CD4-positive, alpha-beta T cell treated with Interleukin-4 for 1 hour (primary cell): ENCODE measurements at regions not wholly inside any gene's neighbourhood (a gene's known extent, or its start where the extent isn't known, plus 50 kb on each side); places are given as distances from the start of the nearest gene placed in this dataset.

ENCODE experiments used
- DNase-seq, 2 donors: peaks; one replicate each; pipeline ENCODE4 v3.0.0-alpha.2; 2020 to 2022

DNA sequence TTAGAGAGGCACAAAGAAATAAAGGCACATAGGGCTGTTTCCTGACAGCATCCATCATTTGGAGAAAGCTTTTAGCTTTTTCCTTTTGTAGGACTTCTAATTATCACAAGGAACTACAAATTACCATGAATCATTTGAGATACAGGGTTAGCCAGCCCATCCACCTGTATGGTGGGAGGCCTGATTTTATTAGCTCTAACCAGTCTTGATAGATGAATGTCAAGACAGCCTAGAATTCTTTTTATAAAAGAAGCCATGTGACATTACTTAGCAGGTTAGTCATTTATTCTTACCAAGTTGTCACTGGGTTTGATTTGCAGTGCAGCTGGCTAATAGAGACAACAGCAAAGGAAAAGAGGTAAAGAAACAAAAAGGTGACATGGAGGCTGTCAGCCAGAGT, 618.1 kb downstream of the ZNF385D start:
- DNase-seq: no peak

GRCh38 chr3:21120826-21121225, 630.2 kb downstream of the ZNF385D start:
- DNase-seq: no peak

GRCh38 chr3:21117370-21117769, 633.6 kb downstream of the ZNF385D start:
- no peak for DNase-seq

DNA sequence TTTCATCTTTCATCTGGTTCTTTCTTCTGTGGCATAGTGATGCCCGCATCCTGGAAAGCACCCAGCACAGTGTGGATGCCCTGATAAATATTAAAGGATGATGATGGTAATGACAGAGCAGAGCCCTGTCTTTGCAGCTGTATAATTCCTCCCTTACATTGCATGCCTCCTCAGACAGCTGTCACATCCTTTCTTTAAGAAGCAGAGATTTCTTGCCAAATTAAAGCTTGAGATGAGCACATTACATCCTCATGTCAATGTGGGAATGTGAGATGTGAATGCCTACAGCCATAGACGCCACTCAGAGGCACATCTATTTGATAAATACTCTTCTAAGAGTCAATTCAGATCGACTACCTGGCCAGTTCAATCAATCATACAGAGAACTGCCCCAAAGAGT, 642.0 kb downstream of the ZNF385D start:
- no peak for DNase-seq

GRCh38 chr3:21105784-21106183, 645.2 kb downstream of the ZNF385D start:
- DNase-seq: no peak

DNA sequence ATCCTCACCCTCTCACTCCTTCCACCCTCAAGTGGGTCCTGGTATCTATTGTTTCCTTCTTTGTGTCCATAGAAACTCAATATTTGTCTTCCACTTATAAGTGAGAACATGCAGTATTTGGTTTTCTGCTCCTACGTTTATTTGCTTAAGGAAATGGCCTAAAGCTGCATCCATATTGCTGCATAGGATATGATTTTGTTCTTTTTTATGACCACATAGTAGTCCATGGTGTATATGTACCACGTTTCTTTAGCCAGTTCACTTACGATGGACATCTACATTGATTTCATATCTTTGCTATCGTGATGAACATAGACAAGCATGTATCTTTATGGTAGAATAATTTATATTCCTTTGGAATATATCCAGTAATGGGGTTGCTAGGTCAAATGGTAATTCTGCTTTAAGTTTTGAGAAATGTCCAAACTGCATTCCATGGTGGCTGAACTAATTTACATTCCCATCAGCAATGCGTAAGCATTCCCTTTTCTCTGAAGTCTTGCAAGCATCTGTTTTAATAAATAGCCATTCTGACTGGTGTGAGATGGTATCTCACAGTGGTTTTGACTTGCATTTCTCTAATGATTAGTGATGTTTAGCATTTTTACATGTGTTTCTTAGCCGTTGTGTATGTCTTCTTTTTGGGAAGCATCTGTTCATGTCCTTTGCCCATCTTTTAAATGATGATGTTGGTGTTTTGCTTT, 650.2 kb downstream of the ZNF385D start:
- no peak for DNase-seq

DNA sequence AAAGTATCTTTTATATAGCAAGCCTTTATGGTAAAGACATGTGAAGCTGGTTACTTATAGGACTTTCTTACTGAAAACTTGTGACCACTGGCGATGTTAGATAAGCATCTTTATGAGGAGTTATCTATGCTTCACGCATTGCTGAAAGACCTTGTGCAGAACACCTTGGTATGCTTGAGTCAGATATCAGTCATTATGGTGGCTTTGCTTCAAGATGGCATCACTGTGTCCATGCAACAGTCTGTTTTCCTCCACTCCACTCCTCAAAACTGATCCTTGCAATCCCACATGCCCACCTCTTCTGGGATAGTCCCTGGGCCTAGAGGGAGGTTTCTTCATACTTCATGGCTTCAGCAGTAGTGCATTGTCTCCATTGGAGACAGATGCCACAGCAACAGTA, 656.3 kb downstream of the ZNF385D start:
- DNase-seq: no peak

DNA sequence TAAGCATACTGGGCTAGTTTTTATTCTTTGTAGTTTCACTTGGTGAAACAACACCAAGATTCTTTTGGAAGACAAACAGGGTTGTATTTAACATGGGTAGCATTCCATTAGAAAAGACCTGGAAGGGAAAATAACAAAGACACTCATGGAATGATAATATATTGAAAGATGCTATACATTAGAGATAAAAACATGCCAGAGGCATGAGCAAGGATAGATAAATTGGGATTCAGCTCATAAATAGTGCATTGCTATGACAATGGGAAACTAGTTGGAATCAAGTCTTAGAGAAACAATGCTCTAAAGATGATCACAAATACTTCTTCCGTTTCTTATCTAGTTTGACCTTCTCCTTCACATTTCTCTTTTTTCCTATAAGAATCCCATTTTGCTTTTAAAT, 677.4 kb downstream of the ZNF385D start:
- DNase-seq: no peak

- DNase-seq: no peak
These were observed 683.8 kb downstream of the ZNF385D start for GRCh38 chr3:21067031-21067813.

- DNase-seq: no peak
These were observed 688.1 kb downstream of the ZNF385D start for GRCh38 chr3:21062831-21063294.

DNA sequence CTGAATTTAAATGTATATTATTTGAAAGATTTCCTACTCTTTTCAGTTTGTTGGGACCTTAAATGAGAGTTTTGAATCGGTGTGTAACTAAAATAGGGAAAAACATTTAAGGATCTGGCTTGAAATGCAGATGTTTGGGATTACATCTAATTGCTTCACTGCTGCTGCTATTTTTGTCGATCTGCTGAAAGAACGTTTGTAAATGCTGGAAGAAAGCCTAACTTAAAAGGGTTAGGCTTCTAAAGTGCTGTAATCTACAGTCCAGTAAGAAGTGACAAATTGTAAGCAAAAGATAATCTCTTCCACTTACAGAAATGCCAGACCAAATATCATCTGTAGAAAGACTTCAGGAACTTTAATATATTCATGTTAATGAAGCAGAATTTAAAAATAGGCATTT, 691.6 kb downstream of the ZNF385D start:
- DNase-seq: no peak

DNA sequence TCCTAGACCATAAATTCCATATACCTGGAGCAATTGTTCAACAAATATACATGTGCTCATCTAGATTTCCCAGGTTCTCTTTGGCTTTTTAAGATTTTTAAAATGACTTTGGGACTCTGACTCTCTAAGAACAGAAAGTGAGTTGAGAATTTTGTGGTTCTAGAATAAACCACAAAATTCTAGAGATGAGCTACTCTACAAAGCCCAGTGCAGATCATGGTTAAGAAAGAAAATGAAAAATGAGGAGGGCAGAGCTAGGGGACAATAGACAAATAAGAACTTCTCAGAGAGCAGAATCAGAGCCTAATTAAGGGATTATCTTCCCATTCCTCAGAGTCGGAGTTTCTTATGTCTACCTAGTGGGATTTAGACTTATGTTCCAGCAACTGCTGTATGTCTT, 694.7 kb downstream of the ZNF385D start:
- no peak for DNase-seq

DNA sequence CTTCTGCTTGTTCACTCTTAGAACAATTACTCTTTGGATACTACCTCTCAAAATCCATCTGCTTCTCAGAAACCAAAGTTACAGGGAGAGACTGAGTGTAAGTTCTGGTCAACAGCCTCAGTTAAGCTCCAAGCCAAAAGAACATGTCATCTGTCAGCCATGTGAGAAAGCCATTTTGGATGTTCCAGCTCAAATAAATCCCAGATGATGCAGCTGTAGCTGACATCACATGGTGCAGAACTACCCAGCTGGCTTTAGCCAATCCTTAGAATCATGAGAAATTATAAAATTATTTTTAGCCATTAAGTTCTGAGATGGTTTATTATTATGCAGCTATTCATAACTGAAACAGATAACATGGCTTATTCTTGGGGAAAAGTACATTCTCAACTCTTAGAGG, 696.0 kb downstream of the ZNF385D start:
- no peak for DNase-seq

DNA sequence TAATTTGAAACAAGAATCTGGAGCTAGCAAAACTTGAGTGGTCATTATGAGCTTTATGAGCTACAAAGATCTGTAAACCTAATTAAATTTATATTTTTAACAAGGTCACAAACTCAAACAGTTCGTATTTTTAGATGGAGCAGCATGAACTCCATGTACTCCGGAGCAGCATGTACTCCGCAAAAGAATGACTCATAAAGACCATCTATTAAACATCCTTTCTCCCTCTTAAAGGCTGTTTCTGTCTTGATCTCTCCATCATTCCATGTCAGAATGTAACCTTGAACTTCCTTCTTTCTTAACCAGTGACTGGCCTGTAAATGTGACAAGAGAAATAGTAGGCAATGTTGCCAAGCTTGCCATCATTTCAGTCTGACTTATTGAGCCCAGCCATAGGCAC, 696.9 kb downstream of the ZNF385D start:
- no peak for DNase-seq

DNA sequence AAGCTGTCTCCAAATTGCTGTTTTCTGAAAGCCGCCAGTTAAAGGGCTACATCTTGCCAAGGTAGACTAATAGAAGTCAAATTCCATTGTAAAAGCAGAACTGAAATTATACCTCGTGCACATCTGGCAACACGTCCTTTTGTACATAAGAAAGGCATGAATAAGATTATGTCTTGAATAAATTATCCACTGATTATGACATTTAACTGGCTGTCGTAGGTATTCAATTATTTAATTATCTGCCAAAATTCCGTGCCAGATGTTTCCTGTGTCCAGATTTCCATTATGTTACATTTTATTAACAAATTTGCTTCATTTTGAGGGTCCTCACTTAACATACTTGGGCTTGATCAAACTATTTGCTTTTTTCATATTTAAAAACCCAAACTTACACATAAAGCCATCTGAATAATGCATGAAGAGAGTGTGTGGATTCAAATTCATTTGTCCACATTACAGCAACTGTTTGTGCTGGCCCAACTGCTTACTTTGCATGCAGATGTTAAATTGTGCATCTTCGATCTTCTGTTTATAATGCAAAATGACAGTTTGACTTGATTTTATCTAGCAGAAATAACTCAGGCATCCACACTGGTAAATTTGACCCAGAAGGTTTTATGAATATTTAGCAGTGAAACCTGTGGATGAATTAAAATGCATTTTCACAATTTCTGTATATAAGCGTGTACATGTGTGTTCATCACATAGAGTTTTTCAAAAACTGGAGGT, 701.5 kb downstream of the ZNF385D start:
- DNase-seq: no peak

DNA sequence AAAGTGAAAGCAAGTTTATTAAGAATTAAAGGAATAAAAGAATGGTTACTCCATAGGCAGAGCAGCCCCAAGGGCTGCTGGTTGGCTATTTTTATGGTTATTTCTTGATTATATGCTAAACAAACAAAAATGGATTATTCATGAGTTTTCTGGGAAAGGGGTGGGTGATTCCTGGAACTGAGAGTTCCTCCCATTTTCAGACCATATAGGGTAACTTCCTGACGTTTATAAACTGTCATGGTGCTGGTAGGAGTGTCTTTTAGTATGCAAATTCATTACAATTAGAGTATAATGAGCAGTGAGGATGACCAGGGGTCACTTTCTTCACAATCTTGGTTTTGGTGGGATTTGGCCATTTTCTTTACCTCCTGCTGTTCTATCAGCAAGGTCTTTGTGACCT, 707.9 kb downstream of the ZNF385D start:
- no peak for DNase-seq

- DNase-seq: no peak
These were observed 708.8 kb downstream of the ZNF385D start for GRCh38 chr3:21042184-21042583.

- DNase-seq: no peak
These were observed 709.4 kb downstream of the ZNF385D start for GRCh38 chr3:21041621-21042020.

GRCh38 chr3:21036888-21037287, 714.1 kb downstream of the ZNF385D start:
- DNase-seq: no peak

DNA sequence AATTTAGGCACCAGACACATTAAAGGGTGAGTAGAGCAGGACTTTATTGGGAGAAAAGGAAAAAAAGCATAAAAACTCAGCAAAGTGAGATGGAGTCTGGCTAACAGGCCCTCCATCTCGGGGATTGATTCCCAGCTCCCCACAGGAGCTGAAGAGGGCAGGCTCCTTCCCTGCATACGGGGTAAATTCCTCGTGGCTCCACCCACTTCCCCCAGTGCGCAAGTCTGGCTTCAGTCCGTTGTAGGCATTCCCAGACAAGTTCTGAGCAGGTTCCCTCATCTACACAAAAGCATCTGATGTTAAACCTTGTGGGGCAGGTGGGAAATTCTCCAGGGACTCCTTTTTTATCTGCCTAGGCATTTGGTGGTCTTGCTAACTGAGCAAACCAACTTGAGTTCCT, 722.6 kb downstream of the ZNF385D start:
- no peak for DNase-seq

DNA sequence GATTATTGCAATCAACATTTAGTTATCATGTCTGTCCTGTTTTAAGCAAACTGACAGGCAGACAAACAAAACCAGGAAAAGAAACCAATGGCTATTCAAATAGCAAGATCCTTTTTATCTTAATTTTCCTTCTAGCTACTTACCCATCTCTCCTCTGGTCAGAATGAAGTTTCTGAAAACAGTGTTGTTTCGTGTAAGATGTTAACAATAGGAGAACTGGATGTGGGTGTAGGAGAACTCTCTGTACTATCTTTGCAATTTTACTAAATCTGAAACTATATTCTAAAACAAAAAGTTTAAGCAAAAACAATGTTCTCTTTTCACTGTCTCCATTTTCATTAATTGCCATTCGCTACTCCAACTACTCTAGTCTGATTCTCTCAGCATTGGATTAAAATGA, 726.4 kb downstream of the ZNF385D start:
- no peak for DNase-seq

GRCh38 chr3:21020681-21021080, 730.3 kb downstream of the ZNF385D start:
- no peak for DNase-seq

- no peak for DNase-seq
These were observed 731.0 kb downstream of the ZNF385D start for GRCh38 chr3:21020043-21020442.
